Mesothelial cell of epicardium (in vitro differentiated cells): ENCODE measurements at regions not wholly inside any gene's neighbourhood (a gene's known extent, or its start where the extent isn't known, plus 50 kb on each side); places are given as distances from the start of the nearest gene placed in this dataset.

Experiments
- DNase-seq, 2 experiments: peaks; one replicate each; pipeline ENCODE4 v3.0.0; 2021; ENCODE audit warnings: low spot score in 2 of 2; ENCODE audit not compliant: unreplicated experiment in 2 of 2
- H3K27ac Mint-ChIP-seq: 2 replicates; pipeline ENCODE4 v1.8.0; 2021; ENCODE audit warnings: mixed read lengths
- H3K27me3 Mint-ChIP-seq: 2 replicates; pipeline ENCODE4 v1.8.0; 2021; ENCODE audit warnings: low read depth, mixed read lengths
- H3K36me3 Mint-ChIP-seq: 2 replicates; pipeline ENCODE4 v1.8.0; 2021; ENCODE audit warnings: mixed read lengths
- H3K4me1 Mint-ChIP-seq: 2 replicates; pipeline ENCODE4 v1.8.0; 2021; ENCODE audit warnings: mixed read lengths
- H3K4me3 Mint-ChIP-seq: 2 replicates; pipeline ENCODE4 v1.8.0; 2021; ENCODE audit warnings: mild to moderate bottlenecking, moderate library complexity, mixed read lengths
- H3K9me3 Mint-ChIP-seq: 2 replicates; pipeline ENCODE4 v1.8.0; 2021; ENCODE audit warnings: mixed read lengths
- CTCF ChIP-seq: fragments of 200-600 bp; sonication (generic); IDR thresholded peaks from one replicate; pipeline ENCODE4 v1.5.0; 2021; ENCODE audit warnings: antibody characterized with exemption; ENCODE audit not compliant: unreplicated experiment

DNA sequence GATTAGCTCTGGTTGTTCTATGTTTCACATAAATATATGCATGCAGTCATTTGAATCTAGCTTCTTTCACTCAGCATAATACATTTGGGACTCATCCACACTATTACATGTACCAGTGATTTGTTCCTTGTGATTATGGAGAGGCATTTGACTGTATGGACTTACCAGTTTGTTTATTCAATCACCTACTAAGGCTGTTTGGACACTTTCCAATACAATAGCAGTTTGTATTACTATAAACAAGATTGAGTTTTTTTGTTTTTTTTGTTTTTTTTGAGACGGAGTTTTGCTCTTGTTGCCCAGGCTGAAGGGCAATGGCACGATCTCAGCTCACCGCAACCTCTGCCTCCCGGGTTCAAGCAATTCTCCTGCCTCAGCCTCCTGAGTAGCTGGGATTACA, 109.8 kb upstream of the DST start:
- Mint-ChIP-seq H3K4me1 (peaks cover 32% of the 10 kb centered on the region), H3K27ac (no peak overlapping the region), H3K4me3 (no peak overlapping the region), H3K9me3 (no peaks in the 10 kb centered on the region), H3K27me3 (no peaks in the 10 kb centered on the region), H3K36me3 (no peaks in the 10 kb centered on the region)
- no peak for DNase-seq
- no peak for TF ChIP-seq CTCF

GRCh38 chr6:56752009-56752408, 109.3 kb upstream of the DST start:
- H3K9me3 Mint-ChIP-seq, result no peaks in the 10 kb centered on the region
- H3K27me3 Mint-ChIP-seq, result no peaks in the 10 kb centered on the region
- DNase-seq, result no peak
- no peaks in the 10 kb centered on the region for H3K36me3 Mint-ChIP-seq
- H3K27ac Mint-ChIP-seq, result no peak overlapping the region
- no peak overlapping the region for H3K4me3 Mint-ChIP-seq
- H3K4me1 Mint-ChIP-seq, result peaks cover 33% of the 10 kb centered on the region
- no peak for TF ChIP-seq CTCF

DNA sequence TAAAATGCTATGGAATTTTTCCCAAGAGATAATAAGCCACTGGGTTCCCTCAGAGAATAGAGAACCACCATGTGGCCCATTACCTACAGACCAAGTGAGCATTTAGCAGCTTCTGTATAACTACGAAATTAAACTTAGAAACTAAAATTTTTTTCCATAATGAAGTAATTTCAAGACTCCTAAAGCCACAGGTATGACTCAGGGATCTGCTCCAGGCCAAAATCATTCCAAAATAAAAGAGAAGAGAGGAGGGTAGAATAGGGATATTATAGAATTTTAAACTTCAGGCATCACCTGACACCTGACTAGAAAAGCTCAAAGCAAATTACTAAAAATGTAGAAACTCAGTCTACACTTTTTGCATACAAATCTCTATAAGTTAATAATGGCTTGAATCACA, 108.9 kb upstream of the DST start:
- H3K9me3 Mint-ChIP-seq, result no peaks in the 10 kb centered on the region
- H3K4me1 Mint-ChIP-seq, result peaks cover 33% of the 10 kb centered on the region
- H3K4me3 Mint-ChIP-seq, result no peak overlapping the region
- no peaks in the 10 kb centered on the region for H3K27me3 Mint-ChIP-seq
- DNase-seq, result no peak
- H3K27ac Mint-ChIP-seq, result no peak overlapping the region
- no peak for TF ChIP-seq CTCF
- H3K36me3 Mint-ChIP-seq, result no peaks in the 10 kb centered on the region

- Mint-ChIP-seq H3K27ac (no peak overlapping the region), H3K9me3 (no peaks in the 10 kb centered on the region), H3K4me1 (peaks cover 31% of the 10 kb centered on the region), H3K27me3 (no peaks in the 10 kb centered on the region), H3K36me3 (no peaks in the 10 kb centered on the region), H3K4me3 (no peak overlapping the region)
- DNase-seq, result no peak
- no peak for TF ChIP-seq CTCF
Measured at GRCh38 chr6:56750686-56751085, 108.0 kb upstream of the DST start.

- Mint-ChIP-seq H3K4me1 (peaks cover 34% of the 10 kb centered on the region), H3K4me3 (no peak overlapping the region), H3K27ac (no peak overlapping the region), H3K9me3 (no peaks in the 10 kb centered on the region), H3K36me3 (no peaks in the 10 kb centered on the region), H3K27me3 (no peaks in the 10 kb centered on the region)
- no peak for DNase-seq
- TF ChIP-seq CTCF, result no peak
Measured at GRCh38 chr6:56749632-56750151, 107.0 kb upstream of the DST start.

GRCh38 chr6:56746767-56747504, 104.2 kb upstream of the DST start:
- Mint-ChIP-seq H3K27me3 (no peaks in the 10 kb centered on the region), H3K27ac (peak overlapping the region; percentile 80), H3K4me1 (peaks cover 45% of the 10 kb centered on the region), H3K36me3 (no peaks in the 10 kb centered on the region), H3K9me3 (no peaks in the 10 kb centered on the region), H3K4me3 (no peak overlapping the region)
- DNase-seq, result no peak
- TF ChIP-seq CTCF, result no peak
